ENCODE measurements at regions not wholly inside any gene's neighbourhood (a gene's known extent, or its start where the extent isn't known, plus 50 kb on each side); places are given as distances from the start of the nearest gene placed in this dataset.

DNA sequence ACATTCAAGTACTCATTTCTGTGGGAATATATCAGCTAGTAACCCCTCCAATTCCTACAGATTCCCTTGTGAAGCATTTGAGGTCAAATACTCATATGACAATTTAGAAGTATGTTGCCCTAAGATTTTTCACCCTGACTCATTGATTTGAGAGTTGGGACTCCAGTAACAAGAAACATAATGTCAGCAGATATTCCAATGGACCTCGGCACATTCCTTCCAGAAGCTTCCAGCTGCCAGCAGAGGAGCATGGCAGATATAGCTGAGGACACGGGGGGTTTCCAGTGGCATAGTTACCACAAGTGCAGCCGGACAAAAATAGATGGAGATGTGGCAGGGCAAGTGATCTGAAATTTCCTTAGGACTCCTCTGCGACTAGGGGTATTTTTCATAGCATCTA is 101.9 kb upstream of the ARHGAP28 start:
- no peaks in the 10 kb centered on the region for H3K9me3 ChIP-seq (ENCODE audit: low read length)
- no peaks in the 10 kb centered on the region for H3K4me1 ChIP-seq (ENCODE audit: insufficient read depth, low read length)
- H3K36me3 ChIP-seq (replicated peaks in 1 of 2; ENCODE audit: control insufficient read depth in 1 of 2, insufficient read depth in 2 of 2, low read length in 2 of 2): no peaks in the 10 kb centered on the region
- H3K27me3 ChIP-seq (ENCODE audit: control insufficient read depth in 1 of 2, insufficient read depth in 2 of 2, low read length in 2 of 2): peaks cover 0 to 9% of the 10 kb centered on the region in 2 experiments; a peak in 2 of 5 replicates
- FAIRE-seq (no peak), ATAC-seq (no peak), DNase-seq (ENCODE audit: low spot score) (no peak)
- ChIA-PET CTCF (ENCODE audit: low intra/inter-chr PET ratio, low total read pairs) (no interaction called here), POLR2A (no interaction called here)
- H2AFZ ChIP-seq (ENCODE audit: low read length): no peak overlapping the region
- no peaks in the 10 kb centered on the region for H3K79me2 ChIP-seq (ENCODE audit: insufficient read depth, low read length)
- WGBS (ENCODE audit: low lambda C conversion rate): 4% methylated on average over 3 of the region's 4 CpGs
- intact Hi-C loops (cut with micrococcal nuclease; ENCODE audit: unreplicated experiment) (no loop called here), in situ Hi-C loops (cut with HindIII; ENCODE audit: extremely low pct_ligation_motif_present, low pct_unique_long_range_greater_than_20kb) (no loop called here)
- H3K4me2 ChIP-seq (ENCODE audit: low read depth, low read length): no peak overlapping the region
- no peak overlapping the region for H3K27ac ChIP-seq (ENCODE audit: extremely low read length, insufficient read depth, low read length)
- TF ChIP-seq ZNF776 (CRISPR knock-in tag; IDR thresholded peaks at IDR 0.05): no peak
- TF ChIP-seq ZBTB42 (CRISPR knock-in tag; IDR thresholded peaks at IDR 0.05): no peak
- TF ChIP-seq LCORL (IDR thresholded peaks at IDR 0.05): no peak
- no peak for TF ChIP-seq LCORL (CRISPR knock-in tag; IDR thresholded peaks at IDR 0.05)
- TF ChIP-seq, protein P1, sequence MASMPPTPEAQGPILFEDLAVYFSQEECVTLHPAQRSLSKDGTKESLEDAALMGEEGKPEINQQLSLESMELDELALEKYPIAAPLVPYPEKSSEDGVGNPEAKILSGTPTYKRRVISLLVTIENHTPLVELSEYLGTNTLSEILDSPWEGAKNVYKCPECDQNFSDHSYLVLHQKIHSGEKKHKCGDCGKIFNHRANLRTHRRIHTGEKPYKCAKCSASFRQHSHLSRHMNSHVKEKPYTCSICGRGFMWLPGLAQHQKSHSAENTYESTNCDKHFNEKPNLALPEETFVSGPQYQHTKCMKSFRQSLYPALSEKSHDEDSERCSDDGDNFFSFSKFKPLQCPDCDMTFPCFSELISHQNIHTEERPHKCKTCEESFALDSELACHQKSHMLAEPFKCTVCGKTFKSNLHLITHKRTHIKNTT (CRISPR knock-in tag; IDR thresholded peaks at IDR 0.05): no peak
- no peak for TF ChIP-seq ZNF562 (CRISPR knock-in tag; IDR thresholded peaks at IDR 0.05; ENCODE audit: borderline replicate concordance)
- no peak for TF ChIP-seq ZNF354B (CRISPR knock-in tag; IDR thresholded peaks at IDR 0.05)
- no peak for TF ChIP-seq NFE2L1 (CRISPR knock-in tag; IDR thresholded peaks at IDR 0.05; ENCODE audit: borderline replicate concordance)
- TF ChIP-seq, protein P2, sequence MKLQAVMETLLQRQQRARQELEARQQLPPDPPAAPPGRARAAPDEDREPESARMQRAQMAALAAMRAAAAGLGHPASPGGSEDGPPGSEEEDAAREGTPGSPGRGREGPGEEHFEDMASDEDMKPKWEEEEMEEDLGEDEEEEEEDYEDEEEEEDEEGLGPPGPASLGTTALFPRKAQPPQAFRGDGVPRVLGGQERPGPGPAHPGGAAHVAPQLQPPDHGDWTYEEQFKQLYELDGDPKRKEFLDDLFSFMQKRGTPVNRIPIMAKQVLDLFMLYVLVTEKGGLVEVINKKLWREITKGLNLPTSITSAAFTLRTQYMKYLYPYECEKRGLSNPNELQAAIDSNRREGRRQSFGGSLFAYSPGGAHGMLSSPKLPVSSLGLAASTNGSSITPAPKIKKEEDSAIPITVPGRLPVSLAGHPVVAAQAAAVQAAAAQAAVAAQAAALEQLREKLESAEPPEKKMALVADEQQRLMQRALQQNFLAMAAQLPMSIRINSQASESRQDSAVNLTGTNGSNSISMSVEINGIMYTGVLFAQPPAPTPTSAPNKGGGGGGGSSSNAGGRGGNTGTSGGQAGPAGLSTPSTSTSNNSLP (IDR thresholded peaks at IDR 0.05; ENCODE audit: low read depth, low read length): no peak
- TF ChIP-seq HNRNPL (IDR thresholded peaks at IDR 0.05; ENCODE audit: low read depth, low read length): no peak
- TF ChIP-seq MAFF (IDR thresholded peaks at IDR 0.05; ENCODE audit: low read depth, low read length): 0 out of 2 replicates have a peak, but pooled peaks have one; percentile 7
- TF ChIP-seq ZBTB38 (CRISPR knock-in tag; IDR thresholded peaks at IDR 0.05): no peak
- peak in 1 of 2 experiments; percentile 17; a peak in 1 of 4 replicates for TF ChIP-seq MAFK (conservative IDR thresholded peaks at IDR 0.05 in 1 of 2, IDR thresholded peaks at IDR 0.05 in 1 of 2; ENCODE audit: low read length in 2 of 2)
- TF ChIP-seq HMG20B (CRISPR knock-in tag; conservative IDR thresholded peaks at IDR 0.05): no peak
- TF ChIP-seq KMT2A (CRISPR knock-in tag; IDR thresholded peaks at IDR 0.05): no peak
- no TSS peak for BruUV-seq (replicated peaks)
- no peak overlapping the region for H3K9ac ChIP-seq (ENCODE audit: insufficient read depth, low read depth, low read length)
- no peak overlapping the region for H3K4me3 ChIP-seq (replicated peaks in 1 of 3; ENCODE audit: insufficient read depth in 1 of 3, low read depth in 2 of 3, low read length in 3 of 3)
- no peaks in the 10 kb centered on the region for H4K20me1 ChIP-seq (ENCODE audit: insufficient read depth, low read length)
